ENCODE measurements at regions not wholly inside any gene's neighbourhood (a gene's known extent, or its start where the extent isn't known, plus 50 kb on each side); places are given as distances from the start of the nearest gene placed in this dataset.

- DNase-seq (ENCODE audit: extremely low read depth in 1 of 2, low read depth in 1 of 2), result no peak
These were observed 409.4 kb downstream of the HAPSTR1 start for GRCh38 chr16:9500872-9501271.

GRCh38 chr16:9503251-9503984, 412.0 kb downstream of the HAPSTR1 start:
- DNase-seq (ENCODE audit: extremely low read depth in 1 of 2, low read depth in 1 of 2), result no peak

GRCh38 chr16:9508328-9508936, 417.0 kb downstream of the HAPSTR1 start:
- no peak for DNase-seq (ENCODE audit: extremely low read depth in 1 of 2, low read depth in 1 of 2)

GRCh38 chr16:9509663-9510062, 418.2 kb downstream of the HAPSTR1 start:
- DNase-seq (ENCODE audit: extremely low read depth in 1 of 2, low read depth in 1 of 2), result no peak

GRCh38 chr16:9511389-9511788, 419.9 kb downstream of the HAPSTR1 start:
- no peak for DNase-seq (ENCODE audit: extremely low read depth in 1 of 2, low read depth in 1 of 2)

- DNase-seq (ENCODE audit: extremely low read depth in 1 of 2, low read depth in 1 of 2), result no peak
These were observed 425.0 kb downstream of the HAPSTR1 start for GRCh38 chr16:9516444-9516843.

DNA sequence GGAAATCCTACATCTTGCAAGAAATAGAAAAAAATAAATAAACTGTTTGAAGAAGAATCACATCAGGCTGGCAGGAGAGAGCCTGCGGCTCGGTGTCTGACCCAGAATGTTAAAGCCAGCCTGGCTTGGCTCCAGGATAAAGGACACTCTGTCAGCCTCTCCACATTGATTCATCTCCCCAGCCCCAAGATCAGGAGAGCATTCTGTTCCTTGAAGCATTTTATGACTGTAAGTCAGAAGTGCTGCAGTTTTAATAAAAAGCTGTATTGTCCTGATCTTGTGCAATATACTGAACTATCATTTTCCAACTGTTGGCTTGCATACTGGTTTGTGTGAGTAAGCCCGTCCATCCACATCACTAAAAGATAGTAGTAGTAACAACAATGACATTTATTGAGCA, 426.6 kb downstream of the HAPSTR1 start:
- DNase-seq (ENCODE audit: extremely low read depth in 1 of 2, low read depth in 1 of 2), result no peak

DNA sequence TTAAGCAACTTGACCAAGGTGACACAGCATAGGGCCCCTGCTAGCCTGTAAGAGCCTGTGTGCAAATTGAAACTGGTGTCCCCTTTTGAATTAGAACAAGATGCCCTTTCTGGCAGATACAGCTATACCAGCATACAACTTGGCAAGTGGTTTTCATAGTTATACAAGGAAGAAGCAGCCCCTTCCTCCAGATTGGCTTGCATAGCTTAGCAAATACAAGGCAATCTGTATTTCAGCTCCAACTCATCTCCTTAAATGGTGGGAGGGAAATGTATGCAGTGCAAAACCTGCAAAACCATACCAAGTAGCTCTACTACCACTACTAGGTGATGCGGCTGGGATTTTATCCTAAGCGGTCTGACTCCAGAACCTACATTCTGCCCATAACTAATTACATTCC, 427.1 kb downstream of the HAPSTR1 start:
- no peak for DNase-seq (ENCODE audit: extremely low read depth in 1 of 2, low read depth in 1 of 2)

- DNase-seq (ENCODE audit: extremely low read depth in 1 of 2, low read depth in 1 of 2), result no peak
These were observed 430.4 kb downstream of the HAPSTR1 start for GRCh38 chr16:9521749-9522370.

DNA sequence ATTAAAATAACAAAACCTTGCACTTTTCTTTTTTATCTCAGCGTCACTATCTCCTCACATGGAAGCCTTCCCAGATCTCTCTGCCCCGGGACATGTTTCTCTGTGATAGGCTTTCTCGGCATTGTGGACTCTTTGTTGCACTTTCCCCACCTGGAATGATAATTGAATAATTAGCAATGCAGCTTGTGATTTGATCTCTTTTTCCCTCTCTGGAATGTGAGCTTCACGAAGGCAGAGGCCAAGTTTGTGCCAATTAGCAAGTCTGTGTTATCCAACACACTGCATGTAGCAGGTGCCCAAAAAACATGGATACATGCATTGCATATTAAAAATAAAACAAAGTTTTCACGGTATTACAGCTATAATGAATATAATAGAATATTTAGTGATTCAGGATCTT, 431.2 kb downstream of the HAPSTR1 start:
- no peak for DNase-seq (ENCODE audit: extremely low read depth in 1 of 2, low read depth in 1 of 2)

GRCh38 chr16:9523994-9524393, 432.6 kb downstream of the HAPSTR1 start:
- DNase-seq (ENCODE audit: extremely low read depth in 1 of 2, low read depth in 1 of 2), result no peak

GRCh38 chr16:9525037-9525436, 433.6 kb downstream of the HAPSTR1 start:
- no peak for DNase-seq (ENCODE audit: extremely low read depth in 1 of 2, low read depth in 1 of 2)

DNA sequence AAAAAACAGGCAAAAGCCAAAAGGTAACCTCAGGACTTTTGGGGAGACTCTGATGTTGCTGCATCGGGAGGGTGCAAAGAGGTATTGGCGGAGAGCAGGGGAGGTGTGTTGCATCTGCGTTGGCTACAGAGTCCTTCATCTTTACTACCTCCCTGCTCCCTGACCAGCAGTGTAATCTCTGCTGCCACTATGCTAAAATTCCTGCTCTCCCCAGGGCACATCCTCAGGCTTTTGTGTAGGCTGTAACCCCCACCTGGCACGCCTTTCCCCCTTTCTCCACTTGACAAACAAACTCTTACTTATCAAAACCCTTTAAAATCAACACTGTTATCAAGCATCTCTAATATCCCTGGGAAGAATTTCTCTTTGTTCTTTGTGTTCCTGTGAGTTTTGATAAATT, 435.3 kb downstream of the HAPSTR1 start:
- no peak for DNase-seq (ENCODE audit: extremely low read depth in 1 of 2, low read depth in 1 of 2)

GRCh38 chr16:9527976-9528375, 436.5 kb downstream of the HAPSTR1 start:
- DNase-seq (ENCODE audit: extremely low read depth in 1 of 2, low read depth in 1 of 2), result no peak

- DNase-seq (ENCODE audit: extremely low read depth in 1 of 2, low read depth in 1 of 2), result no peak
These were observed 437.2 kb downstream of the HAPSTR1 start for GRCh38 chr16:9528511-9529079.

GRCh38 chr16:9533042-9533441, 441.6 kb downstream of the HAPSTR1 start:
- DNase-seq (ENCODE audit: extremely low read depth in 1 of 2, low read depth in 1 of 2), result no peak

GRCh38 chr16:9534759-9535158, 443.3 kb downstream of the HAPSTR1 start:
- DNase-seq (ENCODE audit: extremely low read depth in 1 of 2, low read depth in 1 of 2), result no peak

DNA sequence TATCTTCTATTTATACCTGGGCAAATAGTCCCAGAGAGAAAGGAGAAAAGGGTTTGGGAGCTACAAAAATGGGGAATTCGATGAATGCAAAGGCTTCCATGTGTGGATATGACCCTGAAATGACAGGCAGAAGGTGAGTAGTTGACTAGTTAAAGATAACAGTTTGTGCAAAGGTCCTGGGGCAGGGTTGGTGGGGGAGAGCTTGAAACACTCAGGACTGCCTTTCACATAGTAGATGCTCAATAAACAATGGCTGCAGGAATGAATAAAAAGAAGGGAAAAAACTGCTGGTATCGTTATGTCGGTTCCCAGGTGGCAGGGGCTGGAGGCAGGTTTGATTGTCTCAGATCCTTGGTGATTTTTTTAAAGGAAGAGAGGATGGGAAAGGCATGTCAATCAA, 445.5 kb downstream of the HAPSTR1 start:
- no peak for DNase-seq (ENCODE audit: extremely low read depth in 1 of 2, low read depth in 1 of 2)

DNA sequence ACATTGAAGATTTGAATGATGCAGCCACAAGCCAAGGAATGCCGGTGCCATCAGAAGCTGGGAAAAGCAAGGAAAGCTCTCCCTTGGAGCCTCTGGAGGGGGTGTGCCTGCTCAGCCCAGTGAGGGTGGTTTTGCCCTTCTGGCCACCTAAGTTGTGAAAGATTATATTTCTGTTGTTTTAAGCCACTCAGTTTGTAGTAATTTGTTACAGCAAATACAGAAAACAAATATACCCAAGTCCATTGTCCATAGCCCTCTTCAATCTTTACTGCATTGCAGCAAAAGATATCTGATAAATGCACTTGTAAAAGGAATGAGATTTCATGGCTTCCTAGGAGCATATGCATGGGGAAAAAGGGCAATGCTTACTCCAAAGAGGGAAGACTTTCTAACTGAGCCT, 447.9 kb downstream of the HAPSTR1 start:
- DNase-seq (ENCODE audit: extremely low read depth in 1 of 2, low read depth in 1 of 2), result no peak

- DNase-seq (ENCODE audit: extremely low read depth in 1 of 2, low read depth in 1 of 2), result no peak
These were observed 450.3 kb downstream of the HAPSTR1 start for GRCh38 chr16:9541723-9542122.

GRCh38 chr16:9542165-9542755, 450.8 kb downstream of the HAPSTR1 start:
- DNase-seq (ENCODE audit: extremely low read depth in 1 of 2, low read depth in 1 of 2), result no peak
